Right kidney (tissue), 1 donor: ENCODE measurements at regions not wholly inside any gene's neighbourhood (a gene's known extent, or its start where the extent isn't known, plus 50 kb on each side); places are given as distances from the start of the nearest gene placed in this dataset.
"Not testable (repeated sequence)": the region's sequence is repeated elsewhere in the genome, so short reads cannot be mapped to it uniquely, and the experiment has no call there.

Experiments
- DNase-seq: peaks from one replicate; pipeline ENCODE4 v3.0.0-alpha.2; 2016

- DNase-seq = no peak
Measured at GRCh38 chr15:67920524-67921240, 80.8 kb upstream of the RNU6-1 start.

DNA sequence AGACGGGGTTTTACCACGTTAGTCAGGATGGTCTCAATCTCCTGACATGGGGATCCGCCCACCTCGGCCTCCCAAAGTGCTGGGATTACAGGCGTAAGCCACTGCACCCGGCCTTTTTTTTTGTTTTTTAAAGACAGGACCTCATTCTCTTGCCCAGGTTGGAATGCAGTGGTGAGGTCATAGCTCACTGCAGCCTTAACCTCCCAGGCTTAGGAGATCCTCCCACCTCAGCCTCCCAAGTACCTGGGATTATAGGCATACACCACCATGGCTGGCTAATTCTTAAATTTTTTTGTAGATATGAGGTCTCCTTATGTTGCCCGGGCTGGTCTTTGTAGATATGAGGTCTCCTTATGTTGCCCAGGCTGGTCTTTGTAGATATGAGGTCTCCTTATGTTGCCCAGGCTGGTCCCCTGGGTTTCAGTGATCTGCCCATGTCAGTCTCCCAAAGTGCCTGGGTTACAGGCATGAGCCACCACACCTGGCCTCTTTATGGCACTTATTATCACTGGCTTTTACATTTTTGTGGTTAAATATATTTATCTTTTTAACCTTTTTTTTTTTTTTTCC, 82.3 kb upstream of the RNU6-1 start:
- DNase-seq = no peak

GRCh38 chr15:67922971-67923945, 83.4 kb upstream of the RNU6-1 start:
- DNase-seq = no peak

GRCh38 chr15:67924359-67924974, 84.6 kb upstream of the RNU6-1 start:
- no peak for DNase-seq

GRCh38 chr15:67925182-67925581, 85.3 kb upstream of the RNU6-1 start:
- DNase-seq = no peak

DNA sequence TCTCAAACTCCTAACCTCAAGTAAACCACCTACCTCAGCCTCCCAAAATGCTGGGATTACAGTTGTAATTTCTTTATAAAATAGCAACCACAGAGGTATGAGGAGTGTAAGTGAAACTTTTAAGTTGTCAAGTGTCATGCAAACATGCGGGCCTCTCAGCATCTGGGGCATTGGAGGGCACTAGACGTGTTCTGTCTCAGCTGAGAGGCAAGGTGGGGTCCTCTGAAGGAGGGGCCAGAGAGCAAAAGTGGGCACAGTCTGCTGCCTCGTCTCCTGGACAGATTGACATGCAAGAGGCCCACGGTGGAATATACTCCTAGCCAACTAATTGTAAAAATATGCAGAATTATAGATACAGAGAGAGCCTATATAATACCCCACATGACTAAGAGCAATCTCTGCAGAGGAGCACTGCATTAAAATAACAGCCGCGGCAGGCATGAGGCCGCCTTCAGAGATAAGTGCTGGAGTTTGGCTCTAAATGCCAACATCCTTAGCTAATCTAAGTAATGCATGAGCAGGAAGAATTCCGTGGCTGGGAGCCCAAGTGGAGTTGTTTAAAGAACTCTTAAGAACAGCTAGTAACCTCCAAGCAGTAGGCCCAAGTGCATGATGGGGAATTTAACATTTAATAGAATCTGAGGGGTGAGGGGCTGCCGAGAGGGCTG, 87.8 kb upstream of the RNU6-1 start:
- no peak for DNase-seq

DNA sequence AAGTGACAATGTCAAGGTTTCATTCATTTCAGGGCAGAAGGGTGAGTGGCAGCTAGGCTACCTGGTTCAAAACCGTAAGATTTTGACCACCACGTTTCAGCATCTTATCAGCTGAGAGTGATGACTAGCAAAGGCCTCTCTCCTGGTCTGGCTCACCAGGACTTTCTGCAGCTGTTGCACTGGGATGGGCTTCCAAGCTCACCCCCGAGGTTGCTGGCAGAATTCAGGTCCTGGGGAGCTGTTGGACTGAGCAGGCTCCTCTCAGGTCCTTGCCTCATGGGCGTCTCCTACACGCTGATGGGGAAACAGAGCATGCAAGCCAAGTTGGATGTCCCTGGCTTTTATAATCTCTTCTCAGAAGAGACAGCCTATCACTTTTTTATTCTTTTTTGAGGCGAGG, 88.8 kb upstream of the RNU6-1 start:
- DNase-seq = no peak

- DNase-seq = no peak
Measured at GRCh38 chr15:67930720-67931119, 90.9 kb upstream of the RNU6-1 start.

DNA sequence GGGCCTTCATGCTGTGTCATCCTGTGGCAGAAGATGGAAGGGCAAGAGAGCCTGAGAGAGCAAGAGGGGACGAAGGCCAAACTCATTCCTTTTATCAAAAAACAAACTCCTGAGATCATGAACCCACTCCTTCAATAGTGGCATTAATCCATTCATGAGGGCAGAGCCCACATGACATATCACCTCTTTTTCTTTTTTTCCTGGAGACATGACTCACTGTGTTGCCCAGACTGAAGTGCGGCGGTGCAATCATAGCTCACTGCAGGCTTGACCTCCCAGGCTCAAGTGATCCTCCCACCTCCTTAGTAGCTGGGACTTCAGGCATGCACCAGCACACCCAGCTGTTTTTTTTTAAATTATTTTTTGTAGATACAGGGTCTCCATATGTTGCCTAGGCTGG, 92.0 kb upstream of the RNU6-1 start:
- DNase-seq = no peak

- DNase-seq = not testable (repeated sequence)
Measured at GRCh38 chr15:67934126-67934525, 94.3 kb upstream of the RNU6-1 start.

DNA sequence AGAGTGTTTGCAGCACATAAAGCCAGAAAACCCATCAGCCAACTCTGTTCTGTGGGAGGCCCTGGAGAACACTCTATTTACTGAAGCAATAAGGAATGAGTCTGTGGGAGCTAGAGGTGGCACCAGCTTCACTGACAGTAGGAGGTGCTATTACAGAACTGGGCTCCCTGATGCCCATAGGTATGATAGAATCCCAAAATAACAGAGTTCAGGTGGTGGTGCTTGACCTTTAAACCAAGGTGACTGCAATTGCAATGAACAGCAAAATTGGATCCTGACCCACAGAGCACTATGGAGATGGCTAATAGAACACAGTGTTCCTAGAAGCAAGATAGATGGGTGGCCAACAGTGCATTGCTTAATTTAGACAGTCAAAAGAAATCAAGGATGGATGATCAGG, 95.4 kb upstream of the RNU6-1 start:
- no peak for DNase-seq

DNA sequence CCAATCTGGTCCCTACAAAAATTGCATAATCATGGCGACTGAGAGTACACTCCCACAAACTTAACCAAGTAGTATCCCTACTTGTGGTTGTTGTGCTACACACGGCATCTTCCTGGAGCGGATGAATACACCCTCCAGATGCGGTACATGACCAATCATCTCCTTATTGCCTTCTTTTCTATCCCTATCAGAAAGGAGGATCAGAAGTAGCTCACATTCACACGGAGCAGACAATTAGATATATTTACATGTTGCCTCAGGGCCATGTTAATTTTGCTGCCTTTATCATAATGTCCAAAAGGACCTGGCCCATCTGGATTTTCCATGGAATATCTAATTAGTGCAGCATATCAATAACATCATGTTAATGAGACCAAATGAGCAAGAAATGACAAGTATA, 96.4 kb upstream of the RNU6-1 start:
- no peak for DNase-seq

- DNase-seq = no peak
Measured at GRCh38 chr15:67937153-67937761, 97.4 kb upstream of the RNU6-1 start.

DNA sequence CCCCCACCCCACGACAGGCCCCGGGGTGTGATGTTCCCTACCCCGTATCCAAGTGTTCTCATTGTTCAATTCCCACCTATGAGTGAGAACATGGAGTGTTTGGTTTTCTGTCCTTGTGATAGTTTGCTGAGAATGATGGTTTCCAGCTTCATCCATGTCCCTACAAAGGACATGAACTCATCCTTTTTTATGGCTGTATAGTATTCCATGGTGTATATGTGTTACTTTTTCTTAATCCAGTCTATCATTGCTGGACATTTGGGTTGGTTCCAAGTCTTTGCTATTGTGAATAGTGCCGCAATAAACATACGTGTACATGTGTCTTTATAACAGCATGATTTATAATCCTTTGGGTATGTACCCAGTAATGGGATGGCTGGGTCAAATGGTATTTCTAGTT, 99.3 kb upstream of the RNU6-1 start:
- DNase-seq = not testable (repeated sequence)

DNA sequence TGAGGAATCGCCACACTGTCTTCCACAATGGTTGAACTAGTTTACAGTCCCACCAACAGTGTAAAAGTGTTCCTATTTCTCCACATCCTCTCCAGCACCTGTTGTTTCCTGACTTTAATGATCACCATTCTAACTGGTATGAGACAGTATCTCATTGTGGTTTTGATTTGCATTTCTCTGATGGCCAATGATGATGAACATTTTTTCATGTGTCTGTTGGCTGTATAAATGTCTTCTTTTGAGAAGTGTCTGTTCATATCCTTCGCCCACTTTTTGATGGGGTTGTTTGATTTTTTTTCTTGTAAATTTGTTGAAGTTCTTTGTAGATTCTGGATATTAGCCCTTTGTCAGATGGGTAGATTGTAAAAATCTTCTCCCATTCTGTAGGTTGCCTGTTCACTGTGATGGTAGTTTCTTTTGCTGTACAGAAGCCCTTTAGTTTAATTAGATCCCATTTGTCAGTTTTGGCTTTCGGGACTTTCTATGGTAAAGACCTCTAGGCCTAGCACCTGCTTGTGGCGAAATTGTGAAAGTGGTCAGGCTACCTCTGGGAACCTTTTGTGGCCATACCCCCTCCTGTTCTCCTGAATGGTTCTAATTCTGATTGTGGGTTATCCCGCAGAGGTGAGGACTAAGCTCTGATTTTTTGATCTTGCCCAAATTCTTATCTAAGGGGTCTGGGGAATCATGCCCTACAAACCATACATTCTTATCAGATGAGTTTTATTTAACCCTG, 99.9 kb upstream of the RNU6-1 start:
- not testable (repeated sequence) for DNase-seq

DNA sequence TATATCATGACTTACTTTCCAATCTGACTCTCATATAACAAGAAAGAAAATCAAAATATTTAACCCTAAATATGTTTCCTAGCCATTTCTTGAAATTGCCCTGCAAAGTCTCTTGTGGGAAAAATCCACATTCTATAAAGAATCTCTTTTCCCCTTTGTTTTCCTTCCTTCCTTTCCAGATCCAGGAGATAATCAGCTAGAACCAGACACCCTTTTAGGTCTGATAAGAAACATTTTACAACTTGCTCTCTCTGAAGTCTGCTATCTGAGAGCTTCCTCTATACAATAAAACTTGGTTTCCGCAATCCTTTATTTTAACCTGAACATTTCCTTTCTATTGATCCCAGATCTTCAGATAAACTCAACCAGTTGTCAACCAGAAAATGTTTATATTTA, 100.5 kb upstream of the RNU6-1 start:
- DNase-seq = no peak

DNA sequence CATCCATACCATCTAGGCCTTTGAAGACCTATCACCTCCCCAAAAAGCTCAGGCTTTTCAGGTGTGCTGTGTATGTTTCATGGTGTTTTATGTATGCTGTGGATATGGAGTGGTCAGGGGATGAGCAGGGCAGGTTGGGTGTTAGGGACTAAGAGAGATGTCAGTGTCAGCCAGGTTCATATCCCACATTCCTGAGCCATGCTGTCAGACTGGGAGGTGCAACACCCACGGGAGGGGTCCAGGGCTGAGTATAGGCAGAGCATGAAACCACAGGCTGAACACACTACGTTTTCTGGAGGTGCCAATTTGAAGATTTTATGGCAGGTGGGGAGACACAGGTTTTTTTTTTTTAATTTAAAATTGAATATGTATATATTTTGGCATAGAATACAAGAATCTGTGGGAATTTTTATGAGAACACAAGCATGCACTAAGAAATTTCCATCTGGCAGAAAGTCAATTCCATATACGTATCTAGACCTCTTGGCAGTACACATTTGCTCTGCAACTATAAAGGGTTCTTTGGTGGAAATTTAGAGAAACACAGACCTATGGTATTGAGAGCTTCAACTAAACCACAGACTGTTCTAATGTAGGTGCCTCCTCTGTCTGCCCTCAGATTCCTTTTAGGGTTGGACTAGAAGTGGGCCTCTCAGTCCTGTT, 101.9 kb upstream of the RNU6-1 start:
- no peak for DNase-seq

DNA sequence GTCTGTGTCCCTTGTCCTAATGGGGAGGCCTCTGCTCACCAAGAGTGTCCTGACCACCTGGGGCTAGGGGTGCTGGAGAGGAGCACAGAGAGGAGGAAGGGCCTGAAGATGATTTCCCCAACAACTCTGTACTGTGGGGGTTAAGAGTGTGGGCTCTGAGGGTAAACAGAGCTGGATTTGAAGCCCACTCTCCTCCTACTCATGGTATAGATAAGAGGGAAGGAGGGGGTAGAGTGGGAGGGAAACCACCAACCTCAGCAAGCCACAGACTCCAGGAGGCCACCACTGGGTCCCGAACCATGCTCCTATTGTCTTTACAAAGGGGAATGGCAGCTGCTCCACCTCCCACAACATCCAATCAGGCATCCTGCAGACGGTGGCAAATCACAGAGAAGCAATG, 103.6 kb upstream of the RNU6-1 start:
- DNase-seq = no peak

GRCh38 chr15:67944010-67944641, 104.3 kb upstream of the RNU6-1 start:
- no peak for DNase-seq

- DNase-seq = no peak
Measured at GRCh38 chr15:67945131-67945530, 105.3 kb upstream of the RNU6-1 start.
